Endothelial cell of umbilical vein (primary cell): ENCODE measurements at regions not wholly inside any gene's neighbourhood (a gene's known extent, or its start where the extent isn't known, plus 50 kb on each side); places are given as distances from the start of the nearest gene placed in this dataset.

ENCODE experiments used
- BruUV-seq: library from RNA; stranded (reverse); fragments of 400-500 nt; replicated peaks from 2 replicates; lab custom pipeline; 2021; lab: Mats Ljungman, UMichigan
- CTCF ChIA-PET: fragments of 300-600, 350-600 bp; sonication (Branson Sonifier 250); formaldehyde crosslinking; loops from one replicate; lab custom pipeline; 2021; ENCODE audit warnings: antibody characterized with exemption, inconsistent platforms; lab: Charles Lee
- POLR2A ChIA-PET: fragments of 300-600, 350-600 bp; sonication (Branson Sonifier 250); formaldehyde crosslinking; loops from one replicate; lab custom pipeline; 2021; ENCODE audit warnings: antibody characterized with exemption, inconsistent platforms; lab: Charles Lee
- DNase-seq: peaks from one replicate; pipeline ENCODE4 v3.0.0-alpha.2; 2011; ENCODE audit warnings: low read depth, low spot score
- FAIRE-seq: peaks from 2 replicates; lab custom pipeline; 2011; peaks lifted over from hg19 to GRCh38; lab: Jason Lieb, UNC
- H2AFZ ChIP-seq: 2 replicates; pipeline ENCODE4 v1.6.0; 2012; ENCODE audit warnings: low read depth, low read length, control low read depth, inconsistent platforms
- H3K27ac ChIP-seq: 2 replicates; pipeline ENCODE4 v1.5.1; 2011; ENCODE audit warnings: low read depth, mild to moderate bottlenecking, control low read depth, low read length, moderate library complexity; ENCODE audit not compliant: insufficient read depth
- H3K27me3 ChIP-seq, 2 experiments: 2 replicates each; pipeline versions ENCODE4 v1.6.0 to v1.6.1; 2011; ENCODE audit warnings: low read length in 2 of 2, mixed read lengths in 1 of 2; ENCODE audit not compliant: control insufficient read depth in 2 of 2, insufficient read depth in 2 of 2
- H3K36me3 ChIP-seq, 2 experiments: 2 replicates in 1 of 2; 3 replicates in 1 of 2; pipeline ENCODE4 v1.5.1; 2011; ENCODE audit warnings: low read length in 2 of 2, mild to moderate bottlenecking in 1 of 2, moderate library complexity in 1 of 2; ENCODE audit not compliant: control insufficient read depth in 2 of 2, insufficient read depth in 2 of 2; ENCODE audit errors: extremely low read depth in 1 of 2
- H3K4me1 ChIP-seq: 3 replicates; pipeline ENCODE4 v1.5.1; 2011; ENCODE audit warnings: mild to moderate bottlenecking, low read length; ENCODE audit not compliant: control insufficient read depth, insufficient read depth; ENCODE audit errors: extremely low read depth
- H3K4me2 ChIP-seq: 2 replicates; pipeline ENCODE4 v1.6.1; 2011; ENCODE audit warnings: low read length, control low read depth, mixed read lengths; ENCODE audit not compliant: insufficient read depth
- H3K4me3 ChIP-seq, 3 experiments: fragments of 200-600 bp in 1 of 3; sonication (generic), shearing (Covaris generic) in 1 of 3; replicated peaks in 1 of 3; 2 replicates each; pipeline ENCODE4 v1.5.1; 2011 to 2016; ENCODE audit warnings: control low read depth in 3 of 3, low read length in 3 of 3, mild to moderate bottlenecking in 2 of 3, inconsistent platforms in 1 of 3, low read depth in 1 of 3, moderate library complexity in 1 of 3; ENCODE audit not compliant: insufficient read depth in 1 of 3
- H3K79me2 ChIP-seq: 2 replicates; pipeline ENCODE4 v1.6.0; 2012; ENCODE audit warnings: low read length, inconsistent platforms; ENCODE audit not compliant: control insufficient read depth, insufficient read depth
- H3K9ac ChIP-seq: replicated peaks from 2 replicates; pipeline ENCODE3; 2011; ENCODE audit warnings: low read length, control low read depth; ENCODE audit not compliant: insufficient read depth; ENCODE audit errors: extremely low read depth
- H3K9me1 ChIP-seq: replicated peaks from 3 replicates; pipeline ENCODE4 v1.6.0; 2011; ENCODE audit warnings: mild to moderate bottlenecking, low read length; ENCODE audit not compliant: control insufficient read depth, insufficient read depth; ENCODE audit errors: extremely low read depth
- H3K9me3 ChIP-seq: replicated peaks from 2 replicates; pipeline ENCODE4 v1.5.1; 2012; ENCODE audit warnings: low read length, inconsistent platforms; ENCODE audit not compliant: control insufficient read depth, insufficient read depth
- H4K20me1 ChIP-seq: replicated peaks from 2 replicates; pipeline ENCODE3; 2011; ENCODE audit warnings: mild to moderate bottlenecking, low read length; ENCODE audit not compliant: control insufficient read depth, insufficient read depth; ENCODE audit errors: extremely low read depth
- CTCF ChIP-seq, 2 donors: IDR thresholded peaks; 1 replicate in 1 of 2; 2 replicates in 1 of 2; pipeline ENCODE4 v1.5.1; 2011; ENCODE audit warnings: low read length in 2 of 2, mild to moderate bottlenecking in 2 of 2, moderate library complexity in 2 of 2, control low read depth in 1 of 2, inconsistent platforms in 1 of 2, low read depth in 1 of 2; ENCODE audit not compliant: insufficient read depth in 1 of 2; ENCODE audit errors: extremely low read depth in 1 of 2
- EZH2 ChIP-seq: IDR thresholded peaks from 2 replicates; pipeline ENCODE4 v1.6.1; 2012; ENCODE audit warnings: borderline replicate concordance, low read depth, mild to moderate bottlenecking, moderate library complexity, low read length, inconsistent platforms; ENCODE audit not compliant: severe bottlenecking
- FOS ChIP-seq: IDR thresholded peaks from 2 replicates; pipeline ENCODE4 v1.6.1; 2011; ENCODE audit warnings: mild to moderate bottlenecking, low read length, moderate library complexity, borderline replicate concordance; ENCODE audit not compliant: insufficient read depth
- GATA2 ChIP-seq: IDR thresholded peaks from 2 replicates; pipeline ENCODE4 v1.7.0; 2011; ENCODE audit warnings: low read depth, mild to moderate bottlenecking, moderate library complexity, mixed read lengths, low read length; ENCODE audit not compliant: insufficient read length, insufficient read depth
- JUN ChIP-seq: IDR thresholded peaks from 2 replicates; pipeline ENCODE4 v1.6.1; 2011; ENCODE audit warnings: borderline replicate concordance, low read depth; ENCODE audit not compliant: insufficient read length, insufficient read depth
- MAX ChIP-seq: IDR thresholded peaks from 2 replicates; pipeline ENCODE4 v1.6.1; 2011; ENCODE audit not compliant: insufficient read depth, insufficient read length
- MYC ChIP-seq: IDR thresholded peaks from one replicate; pipeline ENCODE4 v1.6.1; 2011; ENCODE audit warnings: mild to moderate bottlenecking, low read depth, low read length
- POLR2A ChIP-seq: IDR thresholded peaks from 2 replicates; pipeline ENCODE4 v1.6.1; 2012; ENCODE audit warnings: low read depth, mild to moderate bottlenecking, control low read depth, low read length
- POLR2AphosphoS5 ChIP-seq: IDR thresholded peaks from 2 replicates; pipeline ENCODE4 v1.6.1; 2012; ENCODE audit warnings: low read depth, mild to moderate bottlenecking, control low read depth, low read length, moderate library complexity; ENCODE audit not compliant: insufficient read depth
- dilution Hi-C: fragments of 300-500 bp; cut with MboI; formaldehyde crosslinking; loops from one replicate; pipeline ENCODE4 v1.15.0; 2019; ENCODE audit warnings: low sequenced_read_pairs; ENCODE audit not compliant: extremely low pct_ligation_motif_present
- intact Hi-C: fragments of 100-400 bp; cut with micrococcal nuclease; formaldehyde crosslinking; loops from one replicate; pipeline ENCODE4 v1.10.0; 2022

- H3K4me3 ChIP-seq: no peak overlapping the region
- DNase-seq (peak; percentile 22), FAIRE-seq (no peak)
- POLR2A ChIA-PET: no interaction called here
- H3K4me1 ChIP-seq: peaks cover 6% of the 10 kb centered on the region
- CTCF ChIA-PET: interaction anchor here (1.1 kb wide), 1 partner anchor 18 kb away, joined by 3 read pairs; no protein-coding TSS in a partner anchor
- H3K36me3 ChIP-seq: no peaks in the 10 kb centered on the region
- no peaks in the 10 kb centered on the region for H3K9me3 ChIP-seq
- no TSS peak for BruUV-seq
- H3K27ac ChIP-seq: no peak overlapping the region
- H3K4me2 ChIP-seq: no peak overlapping the region
- no peak overlapping the region for H3K9ac ChIP-seq
- no peaks in the 10 kb centered on the region for H3K27me3 ChIP-seq
- dilution Hi-C loops (no loop called here), intact Hi-C loops (no loop called here)
- H4K20me1 ChIP-seq: no peaks in the 10 kb centered on the region
- no peak for TF ChIP-seq EZH2
- TF ChIP-seq GATA2: no peak
- TF ChIP-seq JUN: no peak
- TF ChIP-seq MYC: no peak
- peak overlapping the region; percentile 18 for H2AFZ ChIP-seq
- no peaks in the 10 kb centered on the region for H3K79me2 ChIP-seq
- no peaks in the 10 kb centered on the region for H3K9me1 ChIP-seq
These were observed 234.1 kb upstream of the BMP2 start for GRCh38 chr20:6533351-6533750.

- no peak for TF ChIP-seq MYC
- TF ChIP-seq GATA2: no peak
- no peak for TF ChIP-seq POLR2AphosphoS5
- no peak for TF ChIP-seq FOS
- no peak for TF ChIP-seq MAX
- TF ChIP-seq POLR2A: no peak
- TF ChIP-seq JUN: no peak
- no peak for TF ChIP-seq EZH2
- no peak for TF ChIP-seq CTCF (IDR thresholded peaks at IDR 0.05; ENCODE audit: extremely low read depth in 1 of 2, insufficient read depth in 1 of 2, low read depth in 1 of 2, low read length in 2 of 2)
- peaks cover 6% of the 10 kb centered on the region for H3K4me1 ChIP-seq
- dilution Hi-C loops: no loop called here
- H3K9me1 ChIP-seq: no peaks in the 10 kb centered on the region
- FAIRE-seq: no peak
- no peak overlapping the region for H2AFZ ChIP-seq
- no peak for DNase-seq
- no peak overlapping the region for H3K4me2 ChIP-seq
- H3K4me3 ChIP-seq: no peak overlapping the region
- H3K27ac ChIP-seq: no peak overlapping the region
- H3K36me3 ChIP-seq: no peaks in the 10 kb centered on the region
- intact Hi-C loops: no loop called here
- ChIA-PET CTCF (interaction anchor here (0.9 to 1.0 kb wide), 2 partner anchors 32 to 52 kb away, joined by 3 read pairs; no protein-coding TSS in a partner anchor), POLR2A (no interaction called here)
- H3K9ac ChIP-seq: no peak overlapping the region
- BruUV-seq: no TSS peak
- H3K27me3 ChIP-seq: no peaks in the 10 kb centered on the region
- no peaks in the 10 kb centered on the region for H4K20me1 ChIP-seq
- H3K9me3 ChIP-seq: no peaks in the 10 kb centered on the region
- no peaks in the 10 kb centered on the region for H3K79me2 ChIP-seq
These were observed 236.6 kb upstream of the BMP2 start for GRCh38 chr20:6530779-6531315.
